ENCODE measurements at regions not wholly inside any gene's neighbourhood (a gene's known extent, or its start where the extent isn't known, plus 50 kb on each side); places are given as distances from the start of the nearest gene placed in this dataset.

GRCh38 chr3:502486-502885 is 305.9 kb downstream of the CHL1 start:
- in situ Hi-C loops (cut with MboI; ENCODE audit: low pct_unique_long_range_greater_than_20kb, low sequenced_read_pairs, unreplicated experiment): no loop called here
- no peak for TF ChIP-seq CTCF (IDR thresholded peaks at IDR 0.05; ENCODE audit: extremely low read depth, insufficient read depth, missing control alignments)
- DNase-seq (ENCODE audit: low spot score): no peak

GRCh38 chr3:513301-513700 is 316.7 kb downstream of the CHL1 start:
- in situ Hi-C loops (cut with MboI; ENCODE audit: low pct_unique_long_range_greater_than_20kb, low sequenced_read_pairs, unreplicated experiment): no loop called here
- TF ChIP-seq CTCF (IDR thresholded peaks at IDR 0.05; ENCODE audit: extremely low read depth, insufficient read depth, missing control alignments): no peak
- no peak for DNase-seq (ENCODE audit: low spot score)

- no peak for DNase-seq (ENCODE audit: low spot score)
- in situ Hi-C loops (cut with MboI; ENCODE audit: low pct_unique_long_range_greater_than_20kb, low sequenced_read_pairs, unreplicated experiment): no loop called here
- no peak for TF ChIP-seq CTCF (IDR thresholded peaks at IDR 0.05; ENCODE audit: extremely low read depth, insufficient read depth, missing control alignments)
These were observed 317.6 kb downstream of the CHL1 start for GRCh38 chr3:514192-514591.

GRCh38 chr3:519026-519425 is 322.5 kb downstream of the CHL1 start:
- no peak for DNase-seq (ENCODE audit: low spot score)
- TF ChIP-seq CTCF (IDR thresholded peaks at IDR 0.05; ENCODE audit: extremely low read depth, insufficient read depth, missing control alignments): no peak
- in situ Hi-C loops (cut with MboI; ENCODE audit: low pct_unique_long_range_greater_than_20kb, low sequenced_read_pairs, unreplicated experiment): no loop called here

GRCh38 chr3:522888-523287 is 326.3 kb downstream of the CHL1 start:
- in situ Hi-C loops (cut with MboI; ENCODE audit: low pct_unique_long_range_greater_than_20kb, low sequenced_read_pairs, unreplicated experiment): no loop called here

GRCh38 chr3:525415-525814 is 328.9 kb downstream of the CHL1 start:
- in situ Hi-C loops (cut with MboI; ENCODE audit: low pct_unique_long_range_greater_than_20kb, low sequenced_read_pairs, unreplicated experiment): no loop called here
- TF ChIP-seq CTCF (IDR thresholded peaks at IDR 0.05; ENCODE audit: extremely low read depth, insufficient read depth, missing control alignments): no peak
- no peak for DNase-seq (ENCODE audit: low spot score)

More at GRCh38 chr3:522888-523287, 326.3 kb downstream of the CHL1 start:
- DNase-seq (ENCODE audit: low spot score): no peak
- no peak for TF ChIP-seq CTCF (IDR thresholded peaks at IDR 0.05; ENCODE audit: extremely low read depth, insufficient read depth, missing control alignments)

Measured in GM13977 (cell line).